ENCODE measurements at regions not wholly inside any gene's neighbourhood (a gene's known extent, or its start where the extent isn't known, plus 50 kb on each side); places are given as distances from the start of the nearest gene placed in this dataset.

GRCh38 chr4:66655505-66655904 lies 889.8 kb downstream of the CENPC start:
- no peak for TF ChIP-seq CTCF (conservative IDR thresholded peaks at IDR 0.05; ENCODE audit: low read length)
- no peak for TF ChIP-seq EZH2phosphoT487 (IDR thresholded peaks at IDR 0.05; ENCODE audit: borderline replicate concordance)
